HUES64 (cell line): ENCODE measurements at regions not wholly inside any gene's neighbourhood (a gene's known extent, or its start where the extent isn't known, plus 50 kb on each side); places are given as distances from the start of the nearest gene placed in this dataset.

Experiments used
- H3K27ac ChIP-seq: 2 replicates; pipeline ENCODE4 v1.7.0; 2013; ENCODE audit warnings: low read depth, low read length, inconsistent platforms
- H3K27me3 ChIP-seq: 2 replicates; pipeline ENCODE4 v1.6.1; 2013; ENCODE audit warnings: mild to moderate bottlenecking, low read length; ENCODE audit not compliant: insufficient read depth
- H3K36me3 ChIP-seq: 2 replicates; pipeline ENCODE4 v1.6.1; 2013; ENCODE audit warnings: mild to moderate bottlenecking, low read length; ENCODE audit not compliant: insufficient read depth
- H3K4me1 ChIP-seq: 2 replicates; pipeline ENCODE4 v1.6.1; 2013; ENCODE audit warnings: mild to moderate bottlenecking, low read length, moderate library complexity; ENCODE audit not compliant: insufficient read depth
- H3K4me3 ChIP-seq: 2 replicates; pipeline ENCODE4 v1.5.1; 2013; ENCODE audit warnings: mild to moderate bottlenecking, low read length, moderate library complexity
- H3K9ac ChIP-seq: 2 replicates; pipeline ENCODE4 v1.6.1; 2013; ENCODE audit warnings: mild to moderate bottlenecking, low read depth, low read length
- H3K9me3 ChIP-seq: 2 replicates; pipeline ENCODE4 v1.6.1; 2013; ENCODE audit warnings: low read depth, low read length; ENCODE audit not compliant: insufficient read depth
- WGBS: fragments of 150-250, 120-280 bp; methylation state at CpG from one replicate; pipeline ENCODE4 v1.1.7; 2013; ENCODE audit warnings: missing lambda C conversion rate; 5-methylcytosine and 5-hydroxymethylcytosine counted together

- no peaks in the 10 kb centered on the region for H3K4me1 ChIP-seq
- H3K27ac ChIP-seq = no peak overlapping the region
- no peak overlapping the region for H3K9ac ChIP-seq
- 97% methylated on average over 9 of the region's 9 CpGs for WGBS
- H3K9me3 ChIP-seq = no peaks in the 10 kb centered on the region
- H3K36me3 ChIP-seq = no peaks in the 10 kb centered on the region
- H3K4me3 ChIP-seq = no peak overlapping the region
- no peaks in the 10 kb centered on the region for H3K27me3 ChIP-seq
These were observed 129.3 kb downstream of the SLIT2 start for GRCh38 chr4:20381005-20381404.

DNA sequence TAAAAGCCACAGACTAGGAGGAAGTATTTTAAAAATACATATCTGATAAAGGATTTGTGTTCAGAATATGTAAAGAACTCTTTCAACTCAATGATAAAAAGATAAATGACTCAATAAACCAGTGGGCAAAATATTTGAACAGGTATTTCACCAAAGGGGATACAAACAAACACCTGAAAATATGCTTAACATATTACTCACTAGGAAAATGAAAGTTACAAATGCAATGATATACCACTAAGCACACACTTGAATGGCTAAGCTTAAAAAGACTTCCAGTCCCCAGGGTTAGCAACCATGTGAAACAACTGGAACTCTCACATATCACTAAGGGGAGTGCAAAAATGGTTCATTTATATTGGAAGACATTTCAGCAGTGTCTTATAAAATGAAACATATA is 131.6 kb downstream of the SLIT2 start:
- no peak overlapping the region for H3K4me3 ChIP-seq
- no peaks in the 10 kb centered on the region for H3K9me3 ChIP-seq
- no peak overlapping the region for H3K9ac ChIP-seq
- no peaks in the 10 kb centered on the region for H3K36me3 ChIP-seq
- no peaks in the 10 kb centered on the region for H3K4me1 ChIP-seq
- H3K27me3 ChIP-seq = no peaks in the 10 kb centered on the region
- H3K27ac ChIP-seq = no peak overlapping the region

DNA sequence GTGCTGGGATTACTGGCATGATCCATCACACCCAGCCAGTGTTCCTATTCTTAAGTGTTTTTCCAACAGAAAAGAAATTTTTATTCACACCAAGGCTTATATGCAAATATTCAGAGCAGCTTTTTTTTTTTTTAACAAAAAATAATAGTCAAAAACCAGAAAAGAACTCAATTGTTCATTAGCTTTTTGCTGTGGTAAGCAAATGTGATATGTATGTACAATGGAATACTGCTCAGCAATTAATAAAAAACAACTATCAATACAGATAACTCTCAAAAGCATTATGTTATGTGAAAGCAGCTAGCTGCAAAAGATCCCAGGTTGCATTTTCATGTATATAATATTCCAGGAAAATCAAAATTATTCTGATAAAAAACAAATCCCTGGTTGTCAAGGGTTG is 132.3 kb downstream of the SLIT2 start:
- Histone ChIP-seq H3K4me3 (no peak overlapping the region), H3K27ac (no peak overlapping the region), H3K9me3 (no peaks in the 10 kb centered on the region), H3K9ac (no peak overlapping the region), H3K27me3 (no peaks in the 10 kb centered on the region), H3K36me3 (no peaks in the 10 kb centered on the region), H3K4me1 (no peaks in the 10 kb centered on the region)

DNA sequence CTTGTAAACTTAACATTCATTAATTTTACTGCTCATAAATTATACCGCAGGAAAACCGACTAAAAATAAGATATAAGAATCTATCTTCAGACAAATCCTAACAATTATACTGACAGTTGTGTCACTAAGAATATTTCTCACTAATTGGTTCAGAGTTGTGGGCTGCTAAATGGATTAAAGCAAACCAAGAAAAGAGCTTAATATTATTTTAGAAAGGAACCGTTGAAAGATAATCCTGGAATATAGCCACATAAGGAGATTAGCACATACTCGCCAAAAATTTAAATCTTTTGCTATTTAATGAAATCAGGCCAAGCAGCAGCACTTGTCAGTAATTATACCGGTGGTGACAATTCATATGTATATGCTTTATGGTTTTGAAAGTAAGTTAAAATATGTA is 132.8 kb downstream of the SLIT2 start:
- H3K4me1 ChIP-seq = no peaks in the 10 kb centered on the region
- H3K36me3 ChIP-seq = no peaks in the 10 kb centered on the region
- no peak overlapping the region for H3K4me3 ChIP-seq
- no peaks in the 10 kb centered on the region for H3K27me3 ChIP-seq
- no peaks in the 10 kb centered on the region for H3K9me3 ChIP-seq
- no peak overlapping the region for H3K27ac ChIP-seq
- 89% methylated on average over 4 of the region's 5 CpGs for WGBS
- no peak overlapping the region for H3K9ac ChIP-seq

GRCh38 chr4:20386001-20386740 is 134.5 kb downstream of the SLIT2 start:
- no peak overlapping the region for H3K27ac ChIP-seq
- no CpG with 5 or more reads among the region's 2 CpGs for WGBS
- no peaks in the 10 kb centered on the region for H3K27me3 ChIP-seq
- no peaks in the 10 kb centered on the region for H3K36me3 ChIP-seq
- no peak overlapping the region for H3K9ac ChIP-seq
- H3K4me1 ChIP-seq = no peaks in the 10 kb centered on the region
- no peaks in the 10 kb centered on the region for H3K9me3 ChIP-seq
- H3K4me3 ChIP-seq = no peak overlapping the region

- 96% methylated on average over 4 of the region's 5 CpGs for WGBS
- no peak overlapping the region for H3K9ac ChIP-seq
- H3K4me1 ChIP-seq = no peaks in the 10 kb centered on the region
- H3K9me3 ChIP-seq = no peaks in the 10 kb centered on the region
- no peaks in the 10 kb centered on the region for H3K36me3 ChIP-seq
- H3K4me3 ChIP-seq = no peak overlapping the region
- no peak overlapping the region for H3K27ac ChIP-seq
- no peaks in the 10 kb centered on the region for H3K27me3 ChIP-seq
These were observed 135.2 kb downstream of the SLIT2 start for GRCh38 chr4:20386906-20387305.

DNA sequence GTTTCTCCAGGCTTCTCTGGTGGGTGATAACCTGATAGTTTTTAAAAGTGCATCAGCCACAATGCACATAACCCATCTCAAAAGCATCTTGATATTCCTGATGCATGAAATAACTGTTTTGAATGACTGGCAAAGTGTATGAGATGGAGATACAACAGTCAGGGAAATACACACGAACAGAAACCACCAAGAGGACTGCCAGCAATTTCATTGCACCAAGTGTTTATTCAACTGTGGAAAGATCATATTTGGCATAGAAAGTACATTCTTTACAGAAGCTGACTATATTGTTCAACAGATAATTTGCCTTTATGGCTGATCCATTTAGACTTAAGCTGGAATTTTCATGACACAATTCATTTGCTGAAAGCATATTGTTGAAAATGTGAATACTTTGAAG is 139.5 kb downstream of the SLIT2 start:
- H3K4me3 ChIP-seq = no peak overlapping the region
- no peaks in the 10 kb centered on the region for H3K9me3 ChIP-seq
- H3K36me3 ChIP-seq = no peaks in the 10 kb centered on the region
- H3K27me3 ChIP-seq = no peaks in the 10 kb centered on the region
- no peak overlapping the region for H3K27ac ChIP-seq
- H3K4me1 ChIP-seq = no peaks in the 10 kb centered on the region; the same call in 1 of the 2 replicates
- WGBS = 100% methylated on average over 1 of the region's 1 CpG
- no peak overlapping the region for H3K9ac ChIP-seq

DNA sequence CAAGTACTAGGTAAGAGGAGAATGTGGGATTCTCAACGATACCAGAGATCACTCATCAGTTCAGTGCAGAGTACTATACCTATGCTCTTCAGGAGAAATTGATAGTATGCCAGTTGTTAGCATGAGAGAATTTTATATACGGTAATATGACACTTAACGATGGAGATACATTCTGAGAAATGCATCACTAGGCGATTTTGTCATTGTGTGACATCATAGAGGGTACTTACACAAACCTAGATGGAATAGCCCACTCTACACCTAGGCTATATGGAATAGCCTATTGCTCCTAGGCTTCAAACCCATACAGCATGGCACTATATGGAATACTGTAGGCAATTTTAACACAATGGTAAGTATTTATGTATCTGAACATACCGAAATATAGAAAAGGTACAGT is 140.2 kb downstream of the SLIT2 start:
- Histone ChIP-seq H3K27ac (no peak overlapping the region), H3K9me3 (no peaks in the 10 kb centered on the region), H3K36me3 (no peaks in the 10 kb centered on the region), H3K4me1 (peaks cover 1% of the 10 kb centered on the region; the same call in 1 of the 2 replicates), H3K27me3 (no peaks in the 10 kb centered on the region), H3K4me3 (no peak overlapping the region), H3K9ac (no peak overlapping the region)
- 97% methylated on average over 5 of the region's 5 CpGs for WGBS

GRCh38 chr4:20393486-20394100 is 141.9 kb downstream of the SLIT2 start:
- Histone ChIP-seq H3K9me3 (no peaks in the 10 kb centered on the region), H3K27me3 (no peaks in the 10 kb centered on the region), H3K9ac (no peak overlapping the region), H3K4me1 (peaks cover 7% of the 10 kb centered on the region; the same call in 1 of the 2 replicates), H3K4me3 (no peak overlapping the region), H3K27ac (no peak overlapping the region), H3K36me3 (no peaks in the 10 kb centered on the region)
- 89% methylated on average over 5 of the region's 5 CpGs for WGBS

GRCh38 chr4:20394512-20394911 is 142.8 kb downstream of the SLIT2 start:
- peaks cover 7% of the 10 kb centered on the region; the same call in 1 of the 2 replicates for H3K4me1 ChIP-seq
- no peaks in the 10 kb centered on the region for H3K9me3 ChIP-seq
- WGBS = 94% methylated on average over 2 of the region's 2 CpGs
- H3K36me3 ChIP-seq = no peaks in the 10 kb centered on the region
- H3K27me3 ChIP-seq = no peaks in the 10 kb centered on the region
- no peak overlapping the region for H3K27ac ChIP-seq
- H3K4me3 ChIP-seq = no peak overlapping the region
- H3K9ac ChIP-seq = no peak overlapping the region

DNA sequence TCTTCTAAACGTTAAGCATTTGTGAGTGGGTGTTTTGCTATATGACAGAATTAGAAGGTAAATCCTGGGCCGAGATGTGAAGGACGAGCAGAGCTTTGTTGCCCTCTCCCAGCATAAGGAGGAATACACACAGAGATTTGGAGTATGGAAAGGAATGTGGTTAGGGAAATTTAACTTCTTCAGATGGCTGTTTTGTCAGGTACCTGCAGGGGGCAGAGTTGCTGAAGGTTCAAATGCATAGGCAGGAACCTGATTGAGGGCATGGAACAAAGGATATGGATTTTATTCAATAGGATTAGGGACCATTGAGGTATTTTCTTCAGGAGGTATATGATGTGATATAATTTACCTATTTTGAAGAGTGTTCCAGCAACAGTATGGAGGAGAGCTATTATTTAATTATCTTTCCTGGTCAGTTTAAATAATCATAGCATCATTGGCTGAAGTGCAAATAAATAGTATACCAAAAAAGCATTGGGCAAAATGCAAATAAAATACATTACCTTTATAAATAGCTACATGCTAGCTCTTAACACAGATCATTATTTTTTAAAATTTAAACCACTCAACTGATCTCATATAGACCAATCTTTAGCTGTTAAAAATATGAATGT is 143.6 kb downstream of the SLIT2 start:
- Histone ChIP-seq H3K9ac (no peak overlapping the region), H3K27me3 (no peaks in the 10 kb centered on the region), H3K4me3 (no peak overlapping the region), H3K9me3 (no peaks in the 10 kb centered on the region), H3K27ac (no peak overlapping the region), H3K4me1 (peaks cover 7% of the 10 kb centered on the region; the same call in 1 of the 2 replicates), H3K36me3 (no peaks in the 10 kb centered on the region)
- 42% methylated on average over 3 of the region's 3 CpGs for WGBS
